PC-3 (cell line): ENCODE measurements at regions not wholly inside any gene's neighbourhood (a gene's known extent, or its start where the extent isn't known, plus 50 kb on each side); places are given as distances from the start of the nearest gene placed in this dataset.

Experiments
- ATAC-seq: fragments of 200-7000 bp; cut with Tn5 transposase; 2 replicates; pipeline ENCODE4 v1.9.1; 2020; ENCODE audit warnings: mild to moderate bottlenecking, moderate library complexity
- BruUV-seq: library from RNA; stranded (reverse); fragments of 400-500 nt; replicated peaks from 2 replicates; lab custom pipeline; 2021; lab: Mats Ljungman, UMichigan
- CTCF ChIA-PET: fragments of 300-600 bp; sonication (Branson Sonifier 250); formaldehyde crosslinking; loops from one replicate; lab custom pipeline; 2022; ENCODE audit warnings: antibody characterized with exemption; lab: Charles Lee
- POLR2A ChIA-PET: fragments of 300-600 bp; sonication (Branson Sonifier 250); formaldehyde crosslinking; loops from one replicate; lab custom pipeline; 2022; ENCODE audit warnings: antibody characterized with exemption; ENCODE audit not compliant: unreplicated experiment; lab: Charles Lee
- DNase-seq: peaks from one replicate; pipeline ENCODE4 v3.0.0-alpha.2; 2015
- H2AFZ ChIP-seq: fragments of 300-600 bp; sonication (generic); 2 replicates; pipeline ENCODE4 v1.6.0; 2016; ENCODE audit warnings: antibody characterized with exemption, low read length
- H3F3A ChIP-seq: fragments of 300-600 bp; sonication (generic); one replicate; pipeline ENCODE4 v1.6.0; 2017; ENCODE audit warnings: antibody characterized with exemption, low read length, control low read depth, mild to moderate bottlenecking; ENCODE audit not compliant: unreplicated experiment
- H3K27ac ChIP-seq: fragments of 300-600 bp; sonication (generic); 2 replicates; pipeline ENCODE4 v1.5.1; 2016; ENCODE audit warnings: mild to moderate bottlenecking, low read length
- H3K27me3 ChIP-seq: fragments of 300-600 bp; sonication (generic); 2 replicates; pipeline ENCODE4 v1.6.1; 2016; ENCODE audit warnings: low read length, mixed read lengths
- H3K36me3 ChIP-seq: fragments of 300-600 bp; sonication (generic); 2 replicates; pipeline ENCODE4 v1.6.1; 2016; ENCODE audit warnings: low read depth, mixed run types, low read length, mixed read lengths
- H3K4me1 ChIP-seq: fragments of 300-600 bp; sonication (generic); 2 replicates; pipeline ENCODE4 v1.5.1; 2016; ENCODE audit warnings: low read length; ENCODE audit not compliant: insufficient read depth
- H3K4me2 ChIP-seq: fragments of 300-600 bp; sonication (generic); 2 replicates; pipeline ENCODE4 v1.6.0; 2016; ENCODE audit warnings: low read length
- H3K4me3 ChIP-seq: fragments of 300-600 bp; sonication (generic); 2 replicates; pipeline ENCODE4 v1.5.1; 2016; ENCODE audit warnings: mild to moderate bottlenecking, low read length, mixed read lengths
- H3K79me2 ChIP-seq: fragments of 300-600 bp; sonication (generic); 2 replicates; pipeline ENCODE4 v1.6.1; 2017; ENCODE audit warnings: low read length, mixed read lengths
- H3K9ac ChIP-seq: fragments of 300-600 bp; sonication (generic); 2 replicates; pipeline ENCODE4 v1.6.0; 2016; ENCODE audit warnings: mild to moderate bottlenecking, low read length
- H3K9me2 ChIP-seq: fragments of 300-600 bp; sonication (generic); replicated peaks from 2 replicates; pipeline ENCODE4 v1.6.1; 2016; ENCODE audit warnings: mixed run types, low read length, mixed read lengths
- H3K9me3 ChIP-seq: fragments of 300-600 bp; sonication (generic); 2 replicates; pipeline ENCODE4 v1.6.1; 2016; ENCODE audit warnings: low read length, mixed read lengths
- H4K20me1 ChIP-seq: fragments of 300-600 bp; sonication (generic); 2 replicates; pipeline ENCODE4 v1.6.1; 2016; ENCODE audit warnings: low read length, mixed read lengths
- EZH2 ChIP-seq: fragments of 300-600 bp; sonication (generic); IDR thresholded peaks from one replicate; pipeline ENCODE4 v1.6.1; 2017; ENCODE audit warnings: antibody characterized with exemption, mild to moderate bottlenecking, low read length; ENCODE audit not compliant: unreplicated experiment
- EZH2phosphoT487 ChIP-seq: fragments of 300-600 bp; sonication (generic); IDR thresholded peaks from 2 replicates; pipeline ENCODE4 v1.6.1; 2018; ENCODE audit warnings: mild to moderate bottlenecking, antibody characterized with exemption, low read length, borderline replicate concordance
- intact Hi-C: fragments of 100-400 bp; cut with micrococcal nuclease; formaldehyde crosslinking; loops from 2 replicates; pipeline ENCODE4 v1.9.0; 2023
- TF ChIP-seq, protein P1 (sequence below): fragments of 300-600 bp; sonication (generic); conservative IDR thresholded peaks from 2 replicates; pipeline ENCODE4 v1.5.1; 2017; ENCODE audit warnings: antibody characterized with exemption, low read depth, mild to moderate bottlenecking, low read length

DNA sequence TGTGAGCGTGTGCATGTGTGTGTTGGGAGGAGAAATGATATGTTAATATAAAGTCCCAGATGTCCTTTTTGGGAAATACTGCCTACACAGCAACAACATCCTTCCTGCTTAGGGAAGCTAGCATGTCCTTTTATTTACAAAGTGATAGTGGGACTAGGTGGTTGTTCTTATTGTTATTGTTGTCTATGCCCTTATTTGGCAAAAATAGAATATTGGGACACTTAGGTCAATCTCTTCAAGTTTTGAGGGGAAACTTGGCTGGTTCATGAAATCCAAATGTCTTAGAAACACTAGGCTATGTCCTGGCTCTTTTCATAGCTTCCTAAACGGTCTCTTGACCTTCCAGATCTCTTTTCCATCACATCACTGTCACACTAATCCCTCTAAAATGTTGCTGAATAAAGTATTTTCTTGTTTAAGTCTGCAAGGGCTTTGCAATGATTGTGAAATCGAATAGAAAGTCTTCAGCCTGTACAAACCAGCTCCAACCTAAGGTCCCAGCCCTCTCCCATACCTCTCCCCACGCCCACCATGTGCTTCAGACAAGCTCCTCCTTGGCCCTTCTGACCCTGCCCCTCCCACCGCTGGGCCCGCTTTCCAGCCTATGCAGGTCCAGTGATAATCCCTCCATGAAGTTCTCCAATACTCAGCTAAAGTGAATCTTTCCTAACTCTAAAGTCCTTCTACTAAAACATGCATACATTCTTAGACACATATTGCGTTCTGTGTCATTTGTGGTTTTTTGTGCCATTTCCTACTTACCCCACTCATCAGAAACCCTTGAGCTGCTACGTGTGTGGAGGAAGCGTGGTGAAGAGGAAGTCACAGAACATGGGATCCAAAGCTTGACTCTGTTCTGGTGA lies 205.1 kb downstream of the LY86 start:
- no peak overlapping the region for H2AFZ ChIP-seq
- H3K9ac ChIP-seq, result no peak overlapping the region
- peaks cover 24% of the 10 kb centered on the region for H3K4me1 ChIP-seq
- ChIA-PET POLR2A (no interaction called here), CTCF (interaction anchor here (0.7 kb wide), 1 partner anchor 848 kb away, joined by 3 read pairs; no protein-coding TSS in a partner anchor)
- no peaks in the 10 kb centered on the region for H3K36me3 ChIP-seq
- ATAC-seq, result no peak
- H4K20me1 ChIP-seq, result no peaks in the 10 kb centered on the region
- intact Hi-C loops, result no loop called here
- BruUV-seq, result no TSS peak
- H3K9me3 ChIP-seq, result no peaks in the 10 kb centered on the region
- H3K4me3 ChIP-seq, result no peak overlapping the region
- H3K27me3 ChIP-seq, result no peaks in the 10 kb centered on the region
- no peak for DNase-seq
- H3K4me2 ChIP-seq, result no peak overlapping the region
- no peaks in the 10 kb centered on the region for H3K79me2 ChIP-seq
- no peaks in the 10 kb centered on the region for H3F3A ChIP-seq
- no peak for TF ChIP-seq EZH2
- TF ChIP-seq, protein P1, sequence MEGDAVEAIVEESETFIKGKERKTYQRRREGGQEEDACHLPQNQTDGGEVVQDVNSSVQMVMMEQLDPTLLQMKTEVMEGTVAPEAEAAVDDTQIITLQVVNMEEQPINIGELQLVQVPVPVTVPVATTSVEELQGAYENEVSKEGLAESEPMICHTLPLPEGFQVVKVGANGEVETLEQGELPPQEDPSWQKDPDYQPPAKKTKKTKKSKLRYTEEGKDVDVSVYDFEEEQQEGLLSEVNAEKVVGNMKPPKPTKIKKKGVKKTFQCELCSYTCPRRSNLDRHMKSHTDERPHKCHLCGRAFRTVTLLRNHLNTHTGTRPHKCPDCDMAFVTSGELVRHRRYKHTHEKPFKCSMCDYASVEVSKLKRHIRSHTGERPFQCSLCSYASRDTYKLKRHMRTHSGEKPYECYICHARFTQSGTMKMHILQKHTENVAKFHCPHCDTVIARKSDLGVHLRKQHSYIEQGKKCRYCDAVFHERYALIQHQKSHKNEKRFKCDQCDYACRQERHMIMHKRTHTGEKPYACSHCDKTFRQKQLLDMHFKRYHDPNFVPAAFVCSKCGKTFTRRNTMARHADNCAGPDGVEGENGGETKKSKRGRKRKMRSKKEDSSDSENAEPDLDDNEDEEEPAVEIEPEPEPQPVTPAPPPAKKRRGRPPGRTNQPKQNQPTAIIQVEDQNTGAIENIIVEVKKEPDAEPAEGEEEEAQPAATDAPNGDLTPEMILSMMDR, result no peak
- TF ChIP-seq EZH2phosphoT487, result no peak
- no peaks in the 10 kb centered on the region for H3K9me2 ChIP-seq
- no peak overlapping the region for H3K27ac ChIP-seq

DNA sequence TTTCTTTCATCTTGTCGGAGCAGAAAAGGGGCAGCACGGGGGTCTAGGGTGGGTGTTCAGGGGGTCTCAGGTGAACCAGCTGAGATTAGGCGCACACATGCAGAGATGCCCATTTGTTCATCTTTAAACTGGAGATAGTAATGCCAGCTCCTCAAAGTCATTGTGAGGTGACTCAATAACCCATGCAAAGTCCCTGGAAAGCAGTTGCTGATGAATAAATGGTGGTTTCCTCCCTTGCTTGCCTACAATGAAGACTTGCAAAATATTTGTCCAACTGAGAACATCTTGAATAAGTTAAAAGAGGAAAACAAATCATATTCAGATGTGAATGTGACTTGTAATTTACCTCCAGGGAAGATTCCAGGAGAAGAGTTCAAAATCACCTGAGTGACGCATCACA lies 206.9 kb downstream of the LY86 start:
- ChIA-PET CTCF (no interaction called here), POLR2A (no interaction called here)
- Histone ChIP-seq H3K36me3 (no peaks in the 10 kb centered on the region), H3K4me2 (no peak overlapping the region), H3K4me3 (no peak overlapping the region), H3K9ac (no peak overlapping the region), H3K9me3 (no peaks in the 10 kb centered on the region), H4K20me1 (no peaks in the 10 kb centered on the region), H3K27ac (no peak overlapping the region), H3F3A (no peaks in the 10 kb centered on the region), H3K27me3 (no peaks in the 10 kb centered on the region), H3K4me1 (peaks cover 16% of the 10 kb centered on the region), H3K9me2 (no peaks in the 10 kb centered on the region), H3K79me2 (no peaks in the 10 kb centered on the region), H2AFZ (no peak overlapping the region)
- intact Hi-C loops, result no loop called here
- BruUV-seq, result no TSS peak
- ATAC-seq (no peak), DNase-seq (no peak)
- TF ChIP-seq EZH2, result no peak
- TF ChIP-seq, protein P1, result no peak
- no peak for TF ChIP-seq EZH2phosphoT487

DNA sequence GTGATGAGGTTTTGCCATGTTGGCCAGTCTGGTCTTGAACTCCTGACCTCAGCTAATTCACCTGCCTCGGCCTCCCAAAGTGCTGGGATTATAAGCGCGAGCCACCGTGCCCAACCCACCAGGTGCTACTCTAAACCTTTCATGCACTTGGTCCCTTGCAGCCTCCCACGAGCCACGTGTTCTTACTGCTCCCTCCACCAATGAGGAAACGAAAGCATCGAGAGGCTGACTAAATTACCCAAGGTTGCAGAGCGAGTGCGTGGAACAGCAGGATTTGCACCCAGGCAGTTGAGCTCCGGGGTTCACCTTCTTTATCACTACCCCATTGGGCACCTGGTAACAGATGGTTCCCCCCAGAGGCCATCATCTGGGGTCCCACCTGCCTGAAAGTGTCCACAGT lies 208.3 kb downstream of the LY86 start:
- Histone ChIP-seq H3K36me3 (no peaks in the 10 kb centered on the region), H3K9me2 (no peaks in the 10 kb centered on the region), H3K27ac (no peak overlapping the region), H3K9ac (no peak overlapping the region), H3K4me1 (peaks cover 3% of the 10 kb centered on the region), H3K4me3 (no peak overlapping the region), H3K27me3 (no peaks in the 10 kb centered on the region), H2AFZ (no peak overlapping the region), H3K4me2 (no peak overlapping the region), H4K20me1 (no peaks in the 10 kb centered on the region), H3K79me2 (no peaks in the 10 kb centered on the region), H3F3A (no peaks in the 10 kb centered on the region), H3K9me3 (no peaks in the 10 kb centered on the region)
- intact Hi-C loops, result no loop called here
- no peak for ATAC-seq
- TF ChIP-seq EZH2phosphoT487 (no peak), EZH2 (no peak)
- TF ChIP-seq, protein P1, result no peak
- no TSS peak for BruUV-seq
- CTCF ChIA-PET, result no interaction called here
- DNase-seq, result no peak
- POLR2A ChIA-PET, result no interaction called here
